Ascending aorta (tissue), 2 donors: ENCODE measurements at regions not wholly inside any gene's neighbourhood (a gene's known extent, or its start where the extent isn't known, plus 50 kb on each side); places are given as distances from the start of the nearest gene placed in this dataset.
A peak's percentile ranks its signal among the peaks of the same experiment; 100 is the strongest.
"Not testable (repeated sequence)": the region's sequence is repeated elsewhere in the genome, so short reads cannot be mapped to it uniquely, and the experiment has no call there.

ENCODE experiments used
- DNase-seq, 2 donors: peaks; one replicate each; pipeline ENCODE4 v3.0.0-alpha.2; 2019; ENCODE audit warnings: low spot score in 2 of 2
- H3K27ac ChIP-seq, 2 donors: fragments of 200-600 bp; sonication (generic); one replicate each; pipeline ENCODE4 v1.5.1; 2016 to 2017; ENCODE audit warnings: mild to moderate bottlenecking in 1 of 2
- H3K27me3 ChIP-seq: fragments of 200-600 bp; sonication (generic); one replicate; pipeline ENCODE4 v1.5.1; 2017
- H3K36me3 ChIP-seq, 2 donors: fragments of 200-600 bp; sonication (generic); one replicate each; pipeline ENCODE4 v1.5.1; 2016
- H3K4me1 ChIP-seq, 2 donors: fragments of 200-600 bp; sonication (generic); one replicate each; pipeline ENCODE4 v1.5.1; 2016 to 2017; ENCODE audit warnings: mild to moderate bottlenecking in 1 of 2
- H3K4me3 ChIP-seq, 2 donors: fragments of 200-600 bp; sonication (generic); one replicate each; pipeline ENCODE4 v1.5.1; 2016 to 2017; ENCODE audit warnings: mild to moderate bottlenecking in 1 of 2
- H3K9me3 ChIP-seq, 2 donors: fragments of 200-600 bp; sonication (generic); one replicate each; pipeline ENCODE4 v1.5.1; 2016
- intact Hi-C: fragments of 100-400 bp; cut with DNase I; formaldehyde crosslinking; loops from one replicate; pipeline ENCODE4 v1.15.1; 2023
- TF ChIP-seq, protein P1 (sequence below), 3 experiments: fragments of 200-600 bp in 2 of 3; fragments of 450-650 bp in 1 of 3; sonication (generic) in 2 of 3; IDR thresholded peaks; one replicate each; pipeline ENCODE4 v1.5.1; 2016 to 2019; ENCODE audit warnings: antibody characterized with exemption in 3 of 3, mild to moderate bottlenecking in 1 of 3, moderate library complexity in 1 of 3

DNA sequence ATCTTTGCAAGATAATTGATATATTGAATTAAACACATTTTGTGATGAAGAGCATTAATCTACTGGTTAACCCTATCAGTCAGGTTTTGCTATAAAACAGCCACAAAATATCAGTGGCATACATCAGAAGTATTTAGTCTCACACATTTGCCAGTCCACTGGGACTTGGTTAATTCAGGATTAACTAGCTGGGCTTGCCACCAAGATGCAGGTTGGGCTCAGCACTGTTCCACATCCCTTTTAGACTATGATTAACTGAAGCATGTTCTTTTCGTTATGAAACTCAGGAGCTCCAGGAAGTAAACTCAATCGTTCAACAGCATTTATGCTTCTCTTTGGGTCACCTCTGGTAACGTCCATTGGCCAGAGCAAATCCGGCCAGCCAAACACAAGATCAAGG is 538.1 kb upstream of the HS3ST1 start:
- TF ChIP-seq, protein P1, sequence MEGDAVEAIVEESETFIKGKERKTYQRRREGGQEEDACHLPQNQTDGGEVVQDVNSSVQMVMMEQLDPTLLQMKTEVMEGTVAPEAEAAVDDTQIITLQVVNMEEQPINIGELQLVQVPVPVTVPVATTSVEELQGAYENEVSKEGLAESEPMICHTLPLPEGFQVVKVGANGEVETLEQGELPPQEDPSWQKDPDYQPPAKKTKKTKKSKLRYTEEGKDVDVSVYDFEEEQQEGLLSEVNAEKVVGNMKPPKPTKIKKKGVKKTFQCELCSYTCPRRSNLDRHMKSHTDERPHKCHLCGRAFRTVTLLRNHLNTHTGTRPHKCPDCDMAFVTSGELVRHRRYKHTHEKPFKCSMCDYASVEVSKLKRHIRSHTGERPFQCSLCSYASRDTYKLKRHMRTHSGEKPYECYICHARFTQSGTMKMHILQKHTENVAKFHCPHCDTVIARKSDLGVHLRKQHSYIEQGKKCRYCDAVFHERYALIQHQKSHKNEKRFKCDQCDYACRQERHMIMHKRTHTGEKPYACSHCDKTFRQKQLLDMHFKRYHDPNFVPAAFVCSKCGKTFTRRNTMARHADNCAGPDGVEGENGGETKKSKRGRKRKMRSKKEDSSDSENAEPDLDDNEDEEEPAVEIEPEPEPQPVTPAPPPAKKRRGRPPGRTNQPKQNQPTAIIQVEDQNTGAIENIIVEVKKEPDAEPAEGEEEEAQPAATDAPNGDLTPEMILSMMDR (IDR thresholded peaks at IDR 0.05), result no peak
- DNase-seq, result no peak
- Histone ChIP-seq H3K4me3 (no peak overlapping the region), H3K27me3 (no peaks in the 10 kb centered on the region), H3K4me1 (no peaks in the 10 kb centered on the region), H3K36me3 (no peaks in the 10 kb centered on the region), H3K9me3 (no peaks in the 10 kb centered on the region), H3K27ac (no peak overlapping the region)
- intact Hi-C loops, result no loop called here

DNA sequence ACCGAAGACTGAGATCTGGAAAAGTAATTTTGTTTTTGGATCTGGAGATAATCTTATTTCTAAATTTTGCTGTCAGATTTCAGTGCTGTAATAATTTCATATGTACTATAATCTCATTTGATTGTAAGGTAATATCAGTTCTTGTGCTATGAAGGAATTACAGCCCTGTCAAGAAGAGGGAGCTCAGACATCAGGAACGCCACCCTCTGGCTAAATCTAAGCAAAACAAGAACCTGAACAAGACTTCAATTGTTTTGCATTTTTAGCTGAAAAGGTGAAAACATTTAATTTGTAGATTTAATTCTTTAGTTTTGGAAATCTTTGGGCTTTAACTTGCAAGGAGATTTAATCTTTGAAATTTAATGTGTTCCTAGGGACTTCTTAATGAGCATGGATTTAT is 525.4 kb upstream of the HS3ST1 start:
- Histone ChIP-seq H3K4me3 (no peak overlapping the region), H3K36me3 (no peaks in the 10 kb centered on the region), H3K4me1 (no peaks in the 10 kb centered on the region), H3K9me3 (no peaks in the 10 kb centered on the region), H3K27me3 (no peaks in the 10 kb centered on the region), H3K27ac (no peak overlapping the region)
- intact Hi-C loops, result no loop called here
- no peak for DNase-seq
- TF ChIP-seq, protein P1 (IDR thresholded peaks at IDR 0.05), result peak in 1 of 3 experiments; percentile 17

DNA sequence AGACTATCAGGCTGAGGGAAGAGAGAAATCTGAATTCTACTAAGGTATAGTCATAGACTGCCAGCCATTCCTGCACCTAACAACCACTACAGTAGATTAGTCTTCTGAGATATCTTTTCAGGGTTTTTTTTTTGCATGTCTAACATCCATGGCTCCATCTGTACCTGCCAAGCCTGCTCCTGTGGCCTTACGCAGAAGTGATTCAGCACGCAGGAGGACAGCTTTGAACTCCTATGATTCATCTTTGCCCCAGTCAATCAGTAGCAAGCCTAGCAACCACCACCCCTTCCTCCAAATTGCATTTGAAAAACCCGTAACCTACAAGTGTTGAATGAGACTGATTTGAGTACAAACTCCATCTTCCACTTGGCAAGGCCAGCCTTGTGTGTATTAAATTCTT is 520.7 kb upstream of the HS3ST1 start:
- no peak overlapping the region for H3K27ac ChIP-seq
- H3K9me3 ChIP-seq, result no peaks in the 10 kb centered on the region
- H3K4me3 ChIP-seq, result no peak overlapping the region
- intact Hi-C loops, result no loop called here
- no peaks in the 10 kb centered on the region for H3K4me1 ChIP-seq
- no peaks in the 10 kb centered on the region for H3K36me3 ChIP-seq
- TF ChIP-seq, protein P1 (IDR thresholded peaks at IDR 0.05), result no peak
- DNase-seq, result no peak
- H3K27me3 ChIP-seq, result no peaks in the 10 kb centered on the region

DNA sequence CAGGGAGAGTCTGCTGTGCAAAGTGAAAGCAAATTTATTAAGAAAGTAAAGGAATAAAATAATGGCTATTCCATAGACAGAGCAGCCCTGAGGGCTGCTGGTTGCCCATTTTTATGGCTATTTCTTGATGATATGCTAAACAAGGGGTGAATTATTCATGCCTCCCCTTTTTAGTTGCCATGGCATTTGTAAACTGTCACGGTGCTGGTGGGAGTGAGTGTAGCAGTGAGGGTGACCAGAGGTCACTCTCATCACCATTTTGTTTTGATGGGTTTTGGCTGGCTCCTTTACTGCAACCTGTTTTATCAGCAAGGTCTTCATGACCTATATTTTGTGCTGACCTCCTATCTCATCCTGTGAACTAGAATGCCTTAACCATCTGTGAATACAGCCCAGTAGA is 518.9 kb upstream of the HS3ST1 start:
- DNase-seq, H3K27me3 ChIP-seq, H3K4me3 ChIP-seq, H3K36me3 ChIP-seq, H3K9me3 ChIP-seq, H3K27ac ChIP-seq, intact Hi-C loops, H3K4me1 ChIP-seq: not testable (repeated sequence)

DNA sequence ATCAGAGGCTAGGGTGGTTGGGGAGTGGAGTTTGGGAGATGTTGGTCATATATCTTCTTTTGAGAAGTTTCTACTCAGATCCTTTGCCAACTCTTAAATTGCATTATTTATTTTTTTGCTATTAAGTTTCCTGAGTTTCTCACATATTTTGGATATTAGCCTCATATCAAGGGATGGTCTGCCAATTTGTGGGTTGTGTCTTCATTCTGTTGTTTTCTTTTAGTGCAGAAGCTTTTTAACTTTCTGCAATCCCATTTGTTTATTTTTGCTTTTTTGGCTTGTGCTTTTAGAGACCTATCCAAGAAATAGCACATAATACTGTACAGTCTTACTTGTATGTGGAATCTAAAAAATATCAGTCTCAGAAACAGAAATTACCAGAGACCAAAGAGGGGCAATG is 509.2 kb upstream of the HS3ST1 start:
- no peak overlapping the region for H3K4me3 ChIP-seq
- no peak for DNase-seq
- no peaks in the 10 kb centered on the region for H3K9me3 ChIP-seq
- no peaks in the 10 kb centered on the region for H3K4me1 ChIP-seq
- no peak overlapping the region for H3K27ac ChIP-seq
- intact Hi-C loops, result no loop called here
- TF ChIP-seq, protein P1 (IDR thresholded peaks at IDR 0.05), result no peak
- H3K27me3 ChIP-seq, result no peaks in the 10 kb centered on the region
- H3K36me3 ChIP-seq, result no peaks in the 10 kb centered on the region

DNA sequence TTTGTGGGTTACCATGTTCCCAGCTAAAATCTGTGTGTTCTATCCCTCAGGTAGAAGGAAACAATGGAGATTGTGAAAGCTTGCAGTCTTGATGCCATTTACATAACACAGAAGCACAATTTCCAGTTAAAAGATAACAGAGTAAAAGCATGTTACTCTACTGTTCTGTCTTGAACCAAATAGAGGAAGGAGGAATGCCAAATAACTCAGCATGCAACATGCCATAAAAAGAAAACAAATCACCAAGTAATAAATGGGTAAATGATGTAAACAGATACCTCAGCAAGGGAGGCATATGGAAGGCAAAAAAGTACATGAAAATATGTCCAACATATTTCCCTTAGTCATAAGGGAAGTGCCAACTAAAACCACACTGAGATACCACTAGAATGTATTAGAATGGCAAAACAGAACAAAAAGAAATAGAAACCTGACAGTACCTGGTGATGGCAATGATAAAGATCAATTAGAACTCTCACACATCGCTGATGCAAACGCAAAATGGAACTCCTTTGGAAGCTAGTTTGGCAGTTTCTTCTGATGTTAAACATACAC is 502.6 kb upstream of the HS3ST1 start:
- no peaks in the 10 kb centered on the region for H3K9me3 ChIP-seq
- no peaks in the 10 kb centered on the region for H3K4me1 ChIP-seq
- DNase-seq, result no peak
- H3K27me3 ChIP-seq, result no peaks in the 10 kb centered on the region
- no peak overlapping the region for H3K4me3 ChIP-seq
- no peak overlapping the region for H3K27ac ChIP-seq
- no peaks in the 10 kb centered on the region for H3K36me3 ChIP-seq
- TF ChIP-seq, protein P1 (IDR thresholded peaks at IDR 0.05), result no peak
- intact Hi-C loops, result no loop called here
